HG03196 (cell line): ENCODE measurements at regions not wholly inside any gene's neighbourhood (a gene's known extent, or its start where the extent isn't known, plus 50 kb on each side); places are given as distances from the start of the nearest gene placed in this dataset.
"Not testable (repeated sequence)": the region's sequence is repeated elsewhere in the genome, so short reads cannot be mapped to it uniquely, and the experiment has no call there.

Experiments
- ATAC-seq: cut with Tn5 transposase; IDR thresholded peaks from one replicate; pipeline ENCODE4 v1.9.1; 2021; ENCODE audit not compliant: unreplicated experiment

- no peak for ATAC-seq
These were observed 681.6 kb upstream of the SEMA6D start for GRCh38 chr15:47035475-47036406.

GRCh38 chr15:47037003-47037402 lies 680.3 kb upstream of the SEMA6D start:
- ATAC-seq: no peak

- no peak for ATAC-seq
These were observed 678.1 kb upstream of the SEMA6D start for GRCh38 chr15:47039225-47039624.

GRCh38 chr15:47041301-47041700 lies 676.0 kb upstream of the SEMA6D start:
- ATAC-seq: no peak

GRCh38 chr15:47047981-47048380 lies 669.3 kb upstream of the SEMA6D start:
- ATAC-seq: not testable (repeated sequence)

GRCh38 chr15:47066392-47066791 lies 650.9 kb upstream of the SEMA6D start:
- ATAC-seq: no peak

- not testable (repeated sequence) for ATAC-seq
These were observed 639.5 kb upstream of the SEMA6D start for GRCh38 chr15:47077846-47078245.

GRCh38 chr15:47095833-47096232 lies 621.5 kb upstream of the SEMA6D start:
- no peak for ATAC-seq

- ATAC-seq: not testable (repeated sequence)
These were observed 618.8 kb upstream of the SEMA6D start for GRCh38 chr15:47098526-47098925.

GRCh38 chr15:47099801-47100200 lies 617.5 kb upstream of the SEMA6D start:
- not testable (repeated sequence) for ATAC-seq

- not testable (repeated sequence) for ATAC-seq
These were observed 608.5 kb upstream of the SEMA6D start for GRCh38 chr15:47108800-47109199.

- ATAC-seq: no peak
These were observed 600.6 kb upstream of the SEMA6D start for GRCh38 chr15:47116698-47117097.

- ATAC-seq: no peak
These were observed 598.0 kb upstream of the SEMA6D start for GRCh38 chr15:47119349-47119748.

- ATAC-seq: no peak
These were observed 592.7 kb upstream of the SEMA6D start for GRCh38 chr15:47124430-47125102.

- no peak for ATAC-seq
These were observed 588.3 kb upstream of the SEMA6D start for GRCh38 chr15:47129033-47129432.

GRCh38 chr15:47131450-47131849 lies 585.9 kb upstream of the SEMA6D start:
- ATAC-seq: not testable (repeated sequence)

- ATAC-seq: no peak
These were observed 582.0 kb upstream of the SEMA6D start for GRCh38 chr15:47135267-47135666.

- ATAC-seq: no peak
These were observed 581.1 kb upstream of the SEMA6D start for GRCh38 chr15:47136236-47136635.

- no peak for ATAC-seq
These were observed 577.3 kb upstream of the SEMA6D start for GRCh38 chr15:47139965-47140364.

- ATAC-seq: no peak
These were observed 559.5 kb upstream of the SEMA6D start for GRCh38 chr15:47157827-47158226.

- ATAC-seq: no peak
These were observed 558.7 kb upstream of the SEMA6D start for GRCh38 chr15:47158573-47158972.

GRCh38 chr15:47177177-47177576 lies 540.1 kb upstream of the SEMA6D start:
- ATAC-seq: no peak
